NCI-H146 treated with DMSO at 0.1 percent for 48 hours (cell line): ENCODE measurements at regions not wholly inside any gene's neighbourhood (a gene's known extent, or its start where the extent isn't known, plus 50 kb on each side); places are given as distances from the start of the nearest gene placed in this dataset.
A peak's percentile ranks its signal among the peaks of the same experiment; 100 is the strongest.
"Not testable (repeated sequence)": the region's sequence is repeated elsewhere in the genome, so short reads cannot be mapped to it uniquely, and the experiment has no call there.

Source experiments
- DNase-seq: peaks from one replicate; lab custom pipeline; 2025; ENCODE audit not compliant: unreplicated experiment; lab: John Stamatoyannopoulos, UW

GRCh38 chr11:112685111-112685510, 276.1 kb upstream of the NCAM1 start:
- no peak for DNase-seq

DNA sequence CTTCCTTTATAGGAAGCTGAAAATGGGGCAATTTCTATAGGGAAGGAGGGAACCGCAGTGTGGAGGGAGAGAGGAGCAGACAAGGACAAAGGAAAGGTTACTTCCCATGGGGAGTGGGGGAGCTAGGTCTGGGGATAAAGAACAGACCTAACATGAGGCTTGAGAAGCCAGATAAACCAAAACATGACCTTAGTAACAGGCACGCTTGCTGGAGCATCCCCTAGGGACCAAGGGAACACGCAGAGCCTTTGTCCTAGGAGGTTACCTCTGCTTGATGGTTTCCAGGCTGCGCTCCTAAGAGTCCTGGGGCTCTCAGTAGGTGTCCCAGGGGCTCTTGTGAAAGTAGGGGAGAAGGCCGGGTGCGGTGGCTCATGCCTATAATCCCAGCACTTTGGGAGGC, 271.4 kb upstream of the NCAM1 start:
- no peak for DNase-seq

- DNase-seq, result no peak
These were observed 267.4 kb upstream of the NCAM1 start for GRCh38 chr11:112693781-112694180.

DNA sequence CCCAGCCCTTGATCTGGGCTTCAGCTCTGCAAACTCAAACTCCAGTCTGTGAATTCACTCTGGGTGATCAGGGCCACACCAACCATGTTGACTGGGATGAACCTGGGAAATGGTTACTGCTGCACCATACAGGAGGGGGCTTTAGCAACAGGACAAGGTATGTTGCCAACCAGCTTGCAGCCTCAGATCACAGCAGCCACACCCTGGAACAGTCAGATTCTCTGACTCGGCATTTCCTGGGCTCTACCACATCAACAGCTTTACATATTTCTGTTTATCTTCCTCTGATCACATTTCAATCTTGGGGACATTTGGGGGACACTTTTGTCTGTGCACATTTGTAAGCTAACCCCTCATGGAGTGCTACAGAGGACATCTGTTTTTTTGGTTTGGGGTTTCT, 267.0 kb upstream of the NCAM1 start:
- no peak for DNase-seq

DNA sequence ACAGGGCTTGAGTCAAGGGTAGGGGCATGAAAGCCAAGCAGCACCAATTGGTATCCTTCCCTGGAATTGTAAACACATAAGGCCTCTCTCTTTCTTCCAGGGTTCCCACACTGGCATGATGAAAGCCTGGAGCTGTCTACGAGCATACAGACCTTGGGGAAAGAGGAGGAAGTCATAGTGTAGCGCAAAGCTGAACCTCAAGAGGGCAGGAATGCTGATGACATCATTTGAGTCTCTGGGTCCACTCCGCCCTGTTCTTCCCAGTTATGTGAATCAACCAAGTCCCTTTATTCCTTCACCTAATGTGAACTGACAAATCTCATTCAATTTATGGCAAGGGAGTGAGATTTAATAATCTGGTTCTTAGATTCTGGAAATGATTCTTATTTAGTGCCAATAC, 266.4 kb upstream of the NCAM1 start:
- DNase-seq, result no peak

DNA sequence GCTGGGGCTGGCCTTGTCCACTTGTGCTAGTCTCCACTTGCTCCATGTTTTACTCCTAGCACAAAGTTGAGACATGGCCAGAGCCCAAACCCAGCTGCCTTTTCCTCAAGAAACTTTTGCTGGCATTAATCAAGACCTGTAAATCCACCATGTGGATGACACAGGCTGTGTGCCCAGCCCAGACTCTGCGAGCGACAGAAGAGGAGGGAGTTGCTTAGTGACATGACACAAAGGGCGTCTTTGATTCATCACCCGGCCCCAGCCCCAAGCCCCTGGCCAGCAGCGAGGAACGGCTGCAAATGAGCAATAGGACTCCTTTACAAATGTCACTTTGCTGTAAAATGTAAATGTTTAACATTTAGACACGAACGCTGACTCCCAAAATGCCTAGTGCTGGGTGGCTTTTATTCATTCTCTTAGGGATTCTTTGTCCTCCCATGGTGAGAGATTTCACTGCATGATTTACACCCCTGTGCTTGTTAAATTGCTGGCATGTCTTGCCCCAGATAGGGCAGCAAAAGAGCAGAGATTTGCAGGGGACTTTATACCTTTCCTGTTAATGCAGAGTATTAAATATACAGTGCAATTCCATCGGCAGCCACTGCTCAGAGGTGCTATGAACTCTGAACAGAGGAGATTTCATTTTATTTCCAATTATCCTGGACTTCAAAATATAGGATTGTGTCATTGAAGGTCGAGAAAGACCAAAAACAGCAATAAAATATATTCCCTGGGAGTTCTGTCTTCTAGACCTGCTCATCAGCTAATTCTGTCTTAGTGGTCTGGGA, 263.6 kb upstream of the NCAM1 start:
- no peak for DNase-seq

DNA sequence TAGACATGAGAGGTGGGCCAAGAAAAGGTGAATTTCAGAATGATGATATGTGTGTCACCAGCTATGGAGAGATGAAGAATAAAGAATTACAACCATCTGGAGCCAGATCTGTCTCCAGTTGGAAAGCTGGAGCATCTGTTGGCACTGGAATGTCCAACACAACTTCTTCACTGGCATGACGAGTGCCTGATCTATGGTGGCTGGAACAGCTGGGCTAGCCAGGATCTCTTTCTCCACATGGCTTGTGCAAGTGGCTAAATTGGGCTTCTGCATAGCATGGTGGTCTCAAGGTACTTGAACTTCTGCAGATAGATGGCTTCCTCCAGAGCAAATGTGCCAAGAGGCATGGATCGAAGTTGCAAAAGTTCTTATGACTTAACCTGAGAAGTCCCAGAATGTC, 256.1 kb upstream of the NCAM1 start:
- no peak for DNase-seq

- no peak for DNase-seq
These were observed 254.4 kb upstream of the NCAM1 start for GRCh38 chr11:112706863-112707262.

GRCh38 chr11:112714340-112714739, 246.9 kb upstream of the NCAM1 start:
- not testable (repeated sequence) for DNase-seq

DNA sequence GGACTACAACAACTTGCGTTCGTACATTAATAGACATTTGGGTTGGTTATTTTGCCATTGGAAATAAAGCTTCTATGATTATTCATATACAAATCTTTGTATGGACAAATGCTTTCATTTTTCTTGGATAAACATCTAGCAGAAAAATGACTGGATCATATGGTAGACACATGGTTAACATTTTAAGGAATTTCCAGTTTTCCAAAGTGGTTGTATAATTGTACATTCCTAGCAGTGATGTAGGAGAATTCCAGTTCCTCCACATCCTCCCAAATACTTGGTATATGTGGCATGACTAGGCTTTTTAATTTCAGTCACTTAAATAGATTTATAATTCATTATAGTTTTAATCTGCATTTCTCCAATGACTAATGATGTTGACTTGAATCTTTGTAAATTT, 246.2 kb upstream of the NCAM1 start:
- DNase-seq, result no peak

GRCh38 chr11:112718483-112718882, 242.7 kb upstream of the NCAM1 start:
- DNase-seq, result no peak

DNA sequence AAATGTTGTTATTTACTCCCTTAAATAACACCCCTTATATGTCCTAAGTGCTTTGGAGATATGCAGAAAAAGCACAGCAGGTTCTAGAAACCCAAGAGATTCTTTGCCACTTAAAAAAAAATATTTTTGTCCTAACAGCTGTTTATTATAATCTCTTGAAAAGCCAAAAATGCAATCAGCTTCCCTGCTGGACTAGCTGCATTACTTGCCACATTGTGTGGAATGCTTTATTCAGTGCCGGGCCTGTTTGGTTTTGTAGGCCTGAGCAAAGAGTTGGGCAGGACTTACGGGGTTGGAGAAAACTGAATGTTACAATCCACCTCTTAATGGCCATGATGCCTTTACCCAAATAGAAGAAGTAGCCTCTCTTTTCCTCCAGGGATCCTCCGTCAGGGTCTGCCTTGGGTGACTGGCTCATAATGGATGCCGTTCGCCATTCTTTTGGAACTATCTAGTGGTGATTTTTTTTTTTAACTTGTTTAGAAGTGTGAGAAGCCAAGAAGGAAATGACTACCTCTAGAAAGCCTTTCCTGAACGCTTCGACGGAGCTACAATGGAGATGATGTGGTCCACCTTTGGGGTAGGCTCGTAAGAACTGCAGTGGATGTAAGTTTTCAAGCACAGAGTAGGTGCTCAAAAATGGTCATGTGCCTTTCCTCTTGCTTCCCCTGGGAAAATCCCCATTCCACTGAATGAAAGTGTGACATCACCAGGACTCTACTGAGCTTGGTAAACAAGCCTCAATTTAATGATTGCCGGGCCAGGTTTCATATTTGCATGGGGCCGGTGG, 241.3 kb upstream of the NCAM1 start:
- DNase-seq, result no peak

DNA sequence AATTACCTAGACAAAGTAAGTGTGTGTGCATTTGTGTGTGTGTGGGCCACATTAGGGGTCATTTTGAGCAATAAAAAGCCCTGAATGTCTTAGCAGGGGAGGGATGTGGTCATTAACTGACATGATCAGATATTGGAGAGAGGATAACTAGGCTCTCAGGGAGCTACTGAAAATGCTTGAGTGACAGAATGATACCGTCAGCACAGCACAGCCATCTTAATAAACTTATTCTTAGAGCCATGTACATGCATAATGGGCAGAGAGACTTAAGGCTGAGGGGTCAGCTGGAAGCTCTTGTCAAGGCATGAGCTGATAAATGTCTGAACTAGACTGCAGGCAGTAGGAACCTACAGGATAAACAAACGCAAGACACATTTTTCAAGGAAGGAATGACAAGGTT, 239.1 kb upstream of the NCAM1 start:
- no peak for DNase-seq

DNA sequence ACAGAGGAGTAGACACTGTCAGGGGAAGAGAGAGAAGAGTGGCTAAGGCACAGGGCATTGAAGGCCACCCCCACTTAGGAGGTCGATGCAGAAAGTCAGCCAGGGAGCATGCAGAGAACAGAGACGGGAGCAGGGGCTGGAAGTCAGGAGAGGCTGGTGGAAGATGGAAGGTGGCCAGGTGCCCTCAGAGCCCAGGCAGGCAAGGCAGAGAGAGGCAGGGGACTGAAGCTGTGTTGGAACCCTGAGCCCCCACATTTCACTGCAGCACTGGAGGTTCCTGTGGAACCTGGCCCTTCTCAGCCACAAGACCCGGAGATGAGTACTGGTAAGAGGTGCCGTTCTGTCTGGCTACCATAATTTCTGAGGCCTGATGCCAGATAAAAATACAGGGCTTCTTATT, 238.3 kb upstream of the NCAM1 start:
- DNase-seq, result no peak

GRCh38 chr11:112723676-112724495, 237.3 kb upstream of the NCAM1 start:
- DNase-seq, result peak; percentile 87

GRCh38 chr11:112724496-112724790, 236.8 kb upstream of the NCAM1 start:
- no peak for DNase-seq

- DNase-seq, result no peak
These were observed 235.6 kb upstream of the NCAM1 start for GRCh38 chr11:112725636-112726035.

DNA sequence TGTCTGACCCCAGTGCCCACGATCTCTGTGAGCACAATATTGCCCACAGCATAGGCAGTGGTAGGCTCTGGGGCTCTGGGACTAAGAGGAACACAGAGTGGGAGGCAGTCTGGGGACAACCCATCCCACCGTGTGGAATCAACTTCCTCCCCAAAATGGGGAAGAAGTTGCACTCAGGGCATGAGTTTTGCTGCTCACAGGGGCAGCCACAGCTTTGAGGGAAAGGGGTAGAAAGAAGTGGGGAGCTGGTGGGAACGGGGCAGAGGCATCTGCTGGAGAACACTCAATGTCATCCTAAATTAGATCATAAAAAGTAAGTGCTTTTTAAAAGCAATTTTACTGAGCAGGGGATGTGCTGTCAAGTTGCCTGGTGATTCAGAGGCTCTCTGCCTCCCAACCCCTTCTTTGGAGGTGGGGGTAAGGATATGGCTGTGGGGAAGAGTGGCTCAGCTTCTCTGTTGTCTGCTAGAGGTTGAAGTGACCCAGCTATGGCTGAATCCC, 233.8 kb upstream of the NCAM1 start:
- no peak for DNase-seq

GRCh38 chr11:112728288-112728687, 232.9 kb upstream of the NCAM1 start:
- DNase-seq, result no peak

DNA sequence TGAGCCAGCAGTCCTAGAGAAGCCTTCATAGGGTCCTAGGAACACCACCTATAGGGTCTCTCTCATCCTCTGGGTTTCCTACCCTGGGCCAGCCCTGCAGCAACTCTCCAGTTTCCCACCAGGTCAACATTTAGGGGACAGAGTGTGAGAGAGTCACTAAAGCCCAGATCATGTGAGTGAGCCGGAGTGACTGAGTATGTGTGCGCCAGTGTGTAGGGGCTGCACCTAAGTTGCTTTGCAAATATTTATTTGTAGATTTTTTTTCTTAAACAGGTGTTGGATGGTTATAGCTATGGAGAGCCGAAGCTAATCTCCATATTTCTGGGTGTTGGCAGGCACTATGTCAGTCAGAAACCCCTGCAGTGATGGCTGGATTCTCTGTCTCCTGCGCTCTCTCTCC, 232.5 kb upstream of the NCAM1 start:
- DNase-seq, result no peak

DNA sequence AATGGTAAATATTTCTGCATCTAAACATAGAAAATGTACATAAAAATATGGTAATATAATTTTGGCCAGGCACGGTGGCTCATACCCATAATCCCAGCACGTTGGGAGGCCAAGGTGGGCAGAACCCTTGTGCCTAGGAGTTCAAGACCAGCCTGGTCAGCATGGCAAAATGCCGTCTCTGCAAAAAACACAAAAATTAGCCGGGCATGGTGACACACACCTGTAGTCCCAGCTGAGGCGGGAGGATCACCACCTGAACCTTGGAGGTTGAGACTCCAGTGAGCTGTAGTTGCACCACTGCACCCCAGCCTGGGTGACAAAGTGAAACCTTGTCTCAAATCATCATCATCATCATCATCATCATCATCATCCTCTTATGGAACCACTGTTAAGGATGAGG, 230.6 kb upstream of the NCAM1 start:
- no peak for DNase-seq

DNA sequence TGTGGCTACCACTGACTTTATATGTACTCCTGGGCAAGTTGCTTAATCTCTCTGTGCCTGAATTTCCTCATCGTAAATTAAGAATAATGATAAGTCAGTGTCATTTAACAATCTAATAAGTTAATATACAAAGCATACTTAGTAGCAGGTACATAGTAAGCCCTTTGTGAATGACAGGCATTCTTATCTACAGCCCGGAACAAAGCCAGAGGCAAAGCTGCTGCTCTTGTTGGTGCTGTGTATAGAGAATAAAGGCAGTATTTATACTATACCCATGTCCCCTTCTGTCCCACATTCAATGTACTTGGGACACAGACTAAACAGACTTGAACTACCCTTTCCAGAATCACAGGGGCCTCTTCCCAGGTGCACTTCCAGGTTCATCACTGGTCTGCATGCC, 229.7 kb upstream of the NCAM1 start:
- no peak for DNase-seq
